ENCODE measurements at regions not wholly inside any gene's neighbourhood (a gene's known extent, or its start where the extent isn't known, plus 50 kb on each side); places are given as distances from the start of the nearest gene placed in this dataset.

- Histone ChIP-seq H3K27me3 (replicated peaks in 1 of 4; ENCODE audit: control insufficient read depth in 3 of 4, extremely low read depth in 1 of 4, insufficient read depth in 3 of 4, low read length in 3 of 4) (no peaks in the 10 kb centered on the region), H3K18ac (ENCODE audit: extremely low read depth, low read length) (no peak overlapping the region), H3K14ac (ENCODE audit: insufficient read length) (no peak overlapping the region), H3K4ac (replicated peaks; ENCODE audit: insufficient read length, low read depth, low read length) (no peak overlapping the region), H4K8ac (ENCODE audit: extremely low read depth, insufficient read depth, low read length) (no peak overlapping the region), H3K4me1 (replicated peaks in 1 of 4; ENCODE audit: control insufficient read depth in 3 of 4, insufficient read depth in 4 of 4, low read length in 3 of 4) (no peaks in the 10 kb centered on the region), H3K36me3 (ENCODE audit: control insufficient read depth in 2 of 4, insufficient read depth in 4 of 4, low read length in 3 of 4) (no peaks in the 10 kb centered on the region), H2BK120ac (replicated peaks; ENCODE audit: low read depth, low read length) (no peak overlapping the region), H4K20me1 (replicated peaks in 1 of 2; ENCODE audit: control insufficient read depth in 1 of 2, insufficient read depth in 2 of 2, low read length in 2 of 2) (no peaks in the 10 kb centered on the region), H3K23me2 (ENCODE audit: low read depth, low read length) (no peaks in the 10 kb centered on the region), H3K4me2 (ENCODE audit: insufficient read depth in 1 of 2, low read depth in 2 of 2, low read length in 2 of 2) (no peak overlapping the region), H3K9me3 (ENCODE audit: insufficient read depth in 2 of 2, low read depth in 1 of 2, low read length in 1 of 2) (no peaks in the 10 kb centered on the region), H2AFZ (ENCODE audit: low read length) (no peak overlapping the region), H2BK5ac (ENCODE audit: low read depth, low read length) (no peak overlapping the region), H4K91ac (replicated peaks; ENCODE audit: insufficient read length, low read length) (no peak overlapping the region), H2AK5ac (ENCODE audit: low read depth, low read length) (no peak overlapping the region), H3K79me2 (ENCODE audit: control insufficient read depth in 1 of 2, insufficient read depth in 2 of 2, low read length in 2 of 2) (no peaks in the 10 kb centered on the region), H2BK12ac (ENCODE audit: low read depth, low read length) (no peak overlapping the region), H3K56ac (replicated peaks; ENCODE audit: insufficient read length, low read depth, low read length) (no peak overlapping the region), H3K4me3 (ENCODE audit: extremely low read depth in 1 of 4, insufficient read depth in 2 of 4, low read depth in 3 of 4, low read length in 4 of 4) (no peak overlapping the region), H2BK20ac (ENCODE audit: low read length) (no peak overlapping the region), H2BK15ac (ENCODE audit: low read length) (no peak overlapping the region), H3K23ac (ENCODE audit: insufficient read length) (no peak overlapping the region), H4K5ac (ENCODE audit: insufficient read length, low read depth, low read length) (no peak overlapping the region), H3K79me1 (ENCODE audit: low read depth, low read length) (no peaks in the 10 kb centered on the region), H3K27ac (ENCODE audit: low read depth, low read length) (no peak overlapping the region), H3K9ac (replicated peaks in 1 of 4; ENCODE audit: extremely low read depth in 1 of 4, low read depth in 3 of 4, low read length in 3 of 4) (no peak overlapping the region)
- POLR2A ChIA-PET (ENCODE audit: partially characterized antibody) = no interaction called here
- FAIRE-seq (no peak), DNase-seq (ENCODE audit: low read depth in 1 of 2, low spot score in 2 of 2) (no peak)
- CTCF ChIA-PET (ENCODE audit: partially characterized antibody) = interaction anchor here (1.1 to 1.6 kb wide), 3 partner anchors 10 to 53 kb away, joined by 3 read pairs; no protein-coding TSS in a partner anchor
- WGBS, 2 experiments (ENCODE audit: extremely low coverage in 1 of 2, insufficient coverage in 1 of 2, insufficient read length in 1 of 2, insufficient replicate concordance in 2 of 2, low coverage in 1 of 2, low lambda C conversion rate in 2 of 2, missing lambda C conversion rate in 1 of 2) = 86% methylated on average over 3 of the region's 3 CpGs; no CpG with 5 or more reads in 1 of the 2 experiments
- no peak for TF ChIP-seq CBX8 (IDR thresholded peaks at IDR 0.05; ENCODE audit: borderline replicate concordance, low read depth, low read length)
- no peak for TF ChIP-seq KDM5A (IDR thresholded peaks at IDR 0.05; ENCODE audit: low read length)
- TF ChIP-seq EGR1 (IDR thresholded peaks at IDR 0.05; ENCODE audit: borderline replicate concordance, low read depth, low read length) = no peak
- no peak for TF ChIP-seq TBP (IDR thresholded peaks at IDR 0.05; ENCODE audit: low read depth, low read length)
- no peak for TF ChIP-seq ZNF274 (IDR thresholded peaks at IDR 0.05; ENCODE audit: borderline replicate concordance, extremely low read depth, low read length)
- TF ChIP-seq ATF3 (IDR thresholded peaks at IDR 0.05; ENCODE audit: insufficient read depth, low read depth, low read length) = no peak
- no peak for TF ChIP-seq YY1 (IDR thresholded peaks at IDR 0.05; ENCODE audit: low read depth, low read length)
Measured at GRCh38 chr4:14023036-14023435, 395.5 kb upstream of the BOD1L1 start.

Data from H1 (cell line).